ENCODE measurements at regions not wholly inside any gene's neighbourhood (a gene's known extent, or its start where the extent isn't known, plus 50 kb on each side); places are given as distances from the start of the nearest gene placed in this dataset.

- no peak for DNase-seq (ENCODE audit: low read depth)
- H3K4me3 ChIP-seq (ENCODE audit: low read depth, low read length): no peak overlapping the region
- TF ChIP-seq CTCF (IDR thresholded peaks at IDR 0.05; ENCODE audit: insufficient read depth, low read depth, low read length): no peak
These were observed 261.2 kb upstream of the MAN1A1 start for GRCh38 chr6:119610754-119611153.

- TF ChIP-seq CTCF (IDR thresholded peaks at IDR 0.05; ENCODE audit: insufficient read depth, low read depth, low read length): no peak
- no peak for DNase-seq (ENCODE audit: low read depth)
- no peak overlapping the region for H3K4me3 ChIP-seq (ENCODE audit: low read depth, low read length)
These were observed 260.7 kb upstream of the MAN1A1 start for GRCh38 chr6:119610265-119610664.

- no peak overlapping the region for H3K4me3 ChIP-seq (ENCODE audit: low read depth, low read length)
- TF ChIP-seq CTCF (IDR thresholded peaks at IDR 0.05; ENCODE audit: insufficient read depth, low read depth, low read length): no peak
- no peak for DNase-seq (ENCODE audit: low read depth)
These were observed 260.3 kb upstream of the MAN1A1 start for GRCh38 chr6:119609865-119610264.

- no peak for TF ChIP-seq CTCF (IDR thresholded peaks at IDR 0.05; ENCODE audit: insufficient read depth, low read depth, low read length)
- no peak overlapping the region for H3K4me3 ChIP-seq (ENCODE audit: low read depth, low read length)
- DNase-seq (ENCODE audit: low read depth): no peak
These were observed 259.4 kb upstream of the MAN1A1 start for GRCh38 chr6:119608994-119609393.

GRCh38 chr6:119604124-119604523, 254.6 kb upstream of the MAN1A1 start:
- DNase-seq (ENCODE audit: low read depth): no peak
- TF ChIP-seq CTCF (IDR thresholded peaks at IDR 0.05; ENCODE audit: insufficient read depth, low read depth, low read length): no peak
- H3K4me3 ChIP-seq (ENCODE audit: low read depth, low read length): no peak overlapping the region

- no peak overlapping the region for H3K4me3 ChIP-seq (ENCODE audit: low read depth, low read length)
- no peak for TF ChIP-seq CTCF (IDR thresholded peaks at IDR 0.05; ENCODE audit: insufficient read depth, low read depth, low read length)
- no peak for DNase-seq (ENCODE audit: low read depth)
These were observed 253.9 kb upstream of the MAN1A1 start for GRCh38 chr6:119603501-119603900.
